GM18870 (cell line): ENCODE measurements at regions not wholly inside any gene's neighbourhood (a gene's known extent, or its start where the extent isn't known, plus 50 kb on each side); places are given as distances from the start of the nearest gene placed in this dataset.
"Not testable (repeated sequence)": the region's sequence is repeated elsewhere in the genome, so short reads cannot be mapped to it uniquely, and the experiment has no call there.

Experiments used
- ATAC-seq: cut with Tn5 transposase; IDR thresholded peaks from one replicate; pipeline ENCODE4 v1.9.1; 2021; ENCODE audit warnings: moderate library complexity; ENCODE audit not compliant: unreplicated experiment

DNA sequence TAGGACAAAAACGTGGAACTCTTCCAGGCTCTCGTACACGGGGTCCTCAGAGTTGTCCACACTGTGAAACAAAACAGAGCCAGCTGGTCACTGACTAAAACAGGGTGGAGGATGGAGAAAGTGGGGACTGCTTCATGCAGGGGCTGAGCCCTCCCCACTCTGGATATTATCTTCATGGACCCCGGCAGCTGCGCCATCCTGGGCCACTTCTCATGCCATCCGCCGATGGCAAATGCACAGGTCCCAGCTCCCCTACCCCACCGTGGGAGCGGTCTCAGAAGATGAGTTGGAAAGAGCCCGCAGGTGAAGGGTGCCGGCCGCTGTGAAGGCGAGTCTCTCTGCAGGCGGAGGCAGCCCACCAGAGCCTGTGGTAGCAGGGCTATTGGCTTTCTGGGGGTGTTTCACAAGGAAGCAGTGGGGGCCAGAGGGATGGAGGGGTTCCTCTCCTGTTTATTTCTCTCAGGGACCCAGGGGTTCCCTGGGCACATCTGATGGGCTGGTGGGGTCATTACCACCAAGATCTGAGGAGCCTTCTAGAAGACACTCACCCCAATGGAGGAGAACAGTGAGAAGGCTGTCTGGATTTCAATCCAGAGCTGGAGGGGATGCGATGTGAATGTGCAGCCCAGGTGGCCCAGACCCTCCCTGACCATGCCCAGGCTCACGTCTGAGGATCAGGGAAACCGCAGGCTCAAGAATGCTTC lies 177.3 kb downstream of the KLF13 start:
- no peak for ATAC-seq

DNA sequence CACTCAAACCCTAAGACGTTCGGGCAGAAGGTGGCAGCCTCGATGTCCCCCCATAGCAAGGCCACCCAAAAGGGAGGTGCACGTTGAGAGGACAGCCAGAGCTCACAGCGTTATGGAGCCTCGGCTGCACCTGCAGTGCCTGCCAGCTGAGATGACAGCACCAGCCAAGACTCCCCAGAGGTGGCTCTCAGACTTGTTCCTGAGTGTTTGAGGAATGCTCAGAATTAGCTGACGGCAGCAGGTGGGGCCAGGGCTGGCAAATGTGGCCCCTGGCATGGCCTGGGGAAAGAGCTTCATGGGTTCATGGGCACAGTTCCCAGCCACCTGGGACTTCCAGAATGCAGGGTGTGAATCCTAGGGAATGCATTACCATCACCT lies 177.8 kb downstream of the KLF13 start:
- no peak for ATAC-seq

DNA sequence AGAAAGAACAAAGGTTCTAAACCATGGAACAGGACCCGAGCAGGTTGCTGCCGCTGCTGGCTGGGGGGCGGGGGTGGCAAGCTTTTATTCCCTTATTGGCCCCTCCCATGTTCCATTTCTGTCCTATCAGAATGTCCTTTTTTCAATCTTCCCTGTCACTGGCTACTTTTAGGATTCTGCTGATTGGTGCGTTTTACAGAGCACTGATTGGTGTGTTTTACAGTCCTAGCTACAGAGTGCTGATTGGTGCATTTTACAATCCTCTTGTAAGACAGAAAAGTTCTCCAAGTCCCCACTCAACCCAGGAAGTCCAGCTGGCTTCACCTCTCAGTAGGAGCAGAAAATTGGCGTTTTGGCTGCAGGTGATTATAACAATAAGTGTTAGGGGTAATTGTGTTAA lies 180.9 kb downstream of the KLF13 start:
- not testable (repeated sequence) for ATAC-seq

DNA sequence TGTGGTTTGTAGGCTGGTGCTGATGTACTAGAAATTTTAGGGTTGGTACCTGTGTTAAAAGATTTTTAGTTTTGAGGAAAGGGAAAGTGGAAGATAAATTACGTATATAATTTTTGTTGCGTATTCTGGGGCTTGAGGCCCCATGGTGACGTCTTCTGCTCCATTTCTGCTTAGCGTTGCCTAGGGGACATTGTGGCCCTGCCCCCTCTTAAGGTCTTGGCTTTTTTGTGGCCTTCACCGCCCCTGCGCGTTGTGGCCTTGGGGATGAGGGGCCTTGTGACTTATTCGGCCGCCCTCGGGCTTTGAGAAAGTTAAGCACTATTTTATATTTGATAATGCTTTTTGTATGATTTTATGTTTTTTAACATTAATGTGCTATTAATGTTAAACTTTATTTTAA lies 182.0 kb downstream of the KLF13 start:
- no peak for ATAC-seq

DNA sequence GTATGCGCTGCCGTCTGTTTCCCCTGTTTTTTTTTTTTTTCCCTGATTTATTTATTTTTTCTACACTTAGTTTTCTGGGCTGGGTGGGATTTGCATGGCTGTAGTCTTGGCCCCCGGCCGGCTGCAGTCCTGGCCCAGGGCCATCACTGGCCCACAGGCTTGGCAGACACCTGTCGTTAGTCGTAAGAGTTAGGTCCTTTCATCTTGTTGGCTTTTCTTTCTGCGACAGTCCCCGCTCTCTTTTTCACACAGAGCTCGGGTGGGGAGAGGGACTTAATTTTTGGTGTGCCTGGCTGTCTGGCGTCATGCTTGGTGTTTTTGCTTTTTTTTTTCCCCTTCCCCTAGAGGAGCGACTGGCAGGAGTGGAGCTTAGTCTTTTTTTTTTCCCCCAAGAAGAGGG lies 183.4 kb downstream of the KLF13 start:
- no peak for ATAC-seq

DNA sequence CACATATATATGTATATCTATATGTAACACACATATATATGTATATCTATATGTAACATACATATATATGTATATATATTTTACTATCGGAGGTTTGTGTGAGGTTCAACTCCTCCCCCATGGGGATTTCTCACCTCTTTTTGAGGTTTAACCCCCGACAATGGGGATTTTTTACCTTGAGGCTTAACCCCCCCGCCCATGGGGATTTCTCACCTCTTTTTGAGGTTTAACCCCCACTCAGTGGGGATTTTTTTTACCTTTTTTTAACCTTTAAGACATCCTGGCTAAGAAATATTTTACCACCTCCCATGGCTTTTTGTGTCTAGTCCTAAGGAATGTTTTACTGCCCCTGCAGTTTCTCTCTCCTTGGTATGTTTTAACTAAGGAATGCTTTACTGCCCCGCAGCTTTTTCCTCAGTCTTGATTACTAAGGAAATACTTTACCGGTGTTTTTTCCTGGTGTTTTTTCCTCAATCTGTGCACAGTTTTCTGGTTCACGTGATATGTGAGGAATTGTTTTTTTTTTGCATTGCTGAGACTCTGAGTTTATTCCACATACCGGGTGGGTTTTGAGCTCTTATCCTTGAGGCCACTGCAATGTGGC lies 185.2 kb downstream of the KLF13 start:
- no peak for ATAC-seq

DNA sequence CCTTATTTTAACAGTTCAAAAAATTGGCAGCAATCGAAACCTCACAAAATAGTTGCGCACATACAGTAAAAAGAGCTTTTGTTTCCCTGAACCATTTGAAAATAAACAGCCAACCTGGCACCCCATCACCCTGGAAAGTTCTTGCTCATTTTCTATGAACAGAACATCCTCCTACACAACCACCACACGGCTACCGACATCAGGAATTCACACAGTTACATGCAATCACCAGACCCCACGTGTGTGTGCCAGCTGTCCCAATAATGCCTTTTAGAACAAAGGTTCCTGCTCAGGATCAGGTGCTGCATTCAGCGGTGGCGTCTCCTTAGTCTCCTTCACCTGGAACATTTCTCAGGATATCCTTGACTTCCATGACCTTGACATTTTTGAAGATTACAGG lies 186.5 kb downstream of the KLF13 start:
- no peak for ATAC-seq

DNA sequence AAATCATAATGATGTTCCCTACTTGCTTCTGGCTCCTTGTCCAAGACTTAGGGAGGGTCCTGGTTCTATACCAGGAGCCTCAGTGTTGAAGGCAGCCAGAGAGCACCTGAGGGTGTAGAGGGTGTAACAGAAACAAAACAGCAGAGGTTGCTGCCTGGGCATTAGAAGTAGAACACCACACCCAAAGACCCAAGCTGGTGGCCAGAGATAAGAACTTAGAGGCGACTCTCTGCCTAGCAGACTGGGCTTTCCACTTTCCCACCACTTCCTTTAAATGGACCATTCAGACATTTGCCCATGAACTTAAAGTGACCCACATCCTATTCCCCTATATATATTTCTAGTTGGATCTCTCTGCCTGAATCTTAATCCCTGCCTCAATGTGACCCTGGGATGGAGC lies 189.8 kb downstream of the KLF13 start:
- no peak for ATAC-seq

DNA sequence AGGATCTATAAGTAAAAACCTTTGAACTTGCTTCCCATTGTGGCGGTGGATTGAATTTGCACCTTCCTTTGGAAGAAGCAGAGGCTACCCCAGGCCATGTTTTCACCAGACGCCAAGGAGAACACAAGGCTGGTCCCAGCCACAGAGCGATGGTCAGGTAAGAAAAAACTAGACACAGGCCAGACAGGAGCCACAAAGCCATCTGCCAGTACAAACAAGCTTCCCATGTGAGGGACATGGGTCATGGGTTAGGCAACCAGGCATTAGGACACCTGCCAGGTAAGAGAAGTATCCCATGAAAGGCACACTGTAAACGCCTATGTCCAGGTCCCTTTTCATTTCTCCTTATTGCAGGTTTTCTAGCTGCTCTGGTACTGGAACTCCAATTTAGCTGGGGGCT lies 190.2 kb downstream of the KLF13 start:
- no peak for ATAC-seq

DNA sequence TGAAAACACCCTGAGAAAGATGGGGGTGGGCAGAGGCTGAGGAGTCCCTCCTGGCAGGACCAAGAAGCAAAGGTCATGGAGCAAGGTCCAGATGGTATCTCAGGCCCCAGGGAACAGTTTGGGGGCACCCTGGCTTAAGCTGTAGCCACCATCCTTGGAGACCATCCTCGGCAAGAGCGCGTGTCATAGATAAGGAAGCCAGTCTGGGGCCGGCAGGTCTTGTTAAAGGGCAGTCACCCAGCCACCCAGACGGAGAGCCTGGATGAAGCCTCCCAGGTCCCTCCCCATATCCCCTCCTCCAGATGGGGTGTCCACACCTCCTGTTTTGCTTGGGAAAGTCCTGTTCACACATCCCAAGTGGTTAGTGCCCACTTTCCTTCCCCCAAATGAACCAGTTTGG lies 191.1 kb downstream of the KLF13 start:
- no peak for ATAC-seq

DNA sequence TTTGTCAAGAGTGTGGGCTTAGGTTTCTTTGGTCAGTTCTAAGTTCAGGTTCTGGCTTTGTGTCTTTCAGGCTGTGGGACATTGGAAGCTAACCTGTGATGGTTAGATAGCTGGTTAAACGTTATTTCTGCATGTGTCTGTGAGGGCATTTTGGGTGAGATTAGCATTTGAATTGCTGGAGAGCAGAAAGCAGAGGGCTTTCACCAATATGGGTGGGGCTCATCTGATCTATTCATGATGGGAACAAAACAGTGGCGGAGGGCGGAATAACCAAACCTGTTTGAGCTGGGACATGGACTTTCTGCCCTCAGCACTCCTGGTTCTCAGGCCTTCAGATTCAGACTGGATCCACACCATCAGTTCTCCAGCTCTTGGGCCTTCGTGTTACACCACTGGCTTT lies 195.4 kb downstream of the KLF13 start:
- no peak for ATAC-seq

DNA sequence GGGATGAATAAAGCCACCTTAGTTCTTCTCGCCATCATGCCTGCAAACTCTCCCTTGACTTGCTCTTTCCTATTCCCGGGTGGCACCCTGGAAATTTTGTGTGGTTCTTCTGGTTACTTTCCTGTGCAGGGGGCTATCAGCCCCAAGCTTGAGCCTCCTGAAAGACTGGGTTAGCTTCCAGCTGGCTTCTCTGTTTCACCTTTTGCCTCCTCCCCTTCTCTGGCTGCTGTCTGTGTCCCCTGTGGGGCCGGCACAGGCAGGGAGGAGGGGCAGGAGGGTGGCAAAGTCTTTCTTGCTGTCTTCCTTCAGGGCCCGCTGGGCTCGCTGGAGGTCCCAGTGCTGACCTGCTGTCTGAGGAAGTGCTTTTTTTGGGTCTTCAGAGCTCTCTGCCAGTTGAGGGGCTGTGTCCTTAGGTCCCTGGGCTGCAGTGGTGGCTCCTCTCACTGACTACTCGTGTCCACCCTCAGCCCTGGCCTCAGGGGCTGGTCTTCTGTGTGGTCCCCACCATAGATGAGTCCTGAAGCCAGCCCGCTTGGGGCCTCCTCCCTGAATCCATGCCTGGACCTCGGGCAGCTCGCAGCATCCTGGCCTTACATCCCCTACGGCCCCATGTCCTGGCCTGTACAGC lies 196.5 kb downstream of the KLF13 start:
- no peak for ATAC-seq

DNA sequence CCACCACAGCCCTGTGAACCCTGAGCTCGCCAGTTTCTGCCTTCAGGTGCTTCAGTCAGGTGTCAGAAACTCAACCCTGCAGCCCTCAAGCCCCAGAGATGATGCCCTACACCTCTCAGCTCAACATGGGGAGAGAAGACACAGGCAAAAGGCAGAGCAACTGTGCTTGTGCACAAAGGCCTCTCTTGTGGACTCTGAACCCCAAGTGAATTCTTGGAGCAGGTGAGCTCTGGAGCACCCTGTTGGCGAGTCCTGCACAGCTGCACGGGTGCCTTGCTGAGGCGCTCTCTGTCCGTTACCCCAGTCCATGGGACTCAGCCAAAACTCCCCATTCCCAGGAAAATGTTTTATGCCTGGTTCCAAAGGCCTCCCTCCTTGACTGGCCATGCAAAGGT lies 197.0 kb downstream of the KLF13 start:
- ATAC-seq = no peak

DNA sequence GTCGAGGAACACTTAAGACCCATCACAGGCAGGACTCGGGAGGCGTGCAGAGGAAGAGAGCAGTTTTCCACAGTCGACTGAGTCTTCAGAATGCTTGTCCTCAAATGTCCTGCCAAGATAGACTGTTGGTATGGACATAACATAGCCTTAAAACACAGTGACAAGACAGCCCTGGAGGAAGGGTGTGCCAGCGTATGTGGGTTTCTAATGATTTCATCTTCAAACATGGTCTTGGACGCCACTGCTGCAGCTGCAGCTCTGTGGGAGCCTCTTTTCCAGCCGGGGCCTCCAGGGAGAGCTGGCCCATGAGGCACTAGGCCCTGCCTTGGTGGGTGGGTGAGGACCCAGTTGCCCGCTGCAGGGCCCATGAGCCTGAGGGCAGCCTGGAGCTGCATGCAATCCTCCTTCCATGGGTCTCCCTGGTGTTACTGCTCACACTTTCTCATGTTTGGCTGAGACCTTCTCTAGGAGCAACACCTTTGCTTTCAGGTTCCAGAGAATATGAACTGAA lies 198.6 kb downstream of the KLF13 start:
- no peak for ATAC-seq

DNA sequence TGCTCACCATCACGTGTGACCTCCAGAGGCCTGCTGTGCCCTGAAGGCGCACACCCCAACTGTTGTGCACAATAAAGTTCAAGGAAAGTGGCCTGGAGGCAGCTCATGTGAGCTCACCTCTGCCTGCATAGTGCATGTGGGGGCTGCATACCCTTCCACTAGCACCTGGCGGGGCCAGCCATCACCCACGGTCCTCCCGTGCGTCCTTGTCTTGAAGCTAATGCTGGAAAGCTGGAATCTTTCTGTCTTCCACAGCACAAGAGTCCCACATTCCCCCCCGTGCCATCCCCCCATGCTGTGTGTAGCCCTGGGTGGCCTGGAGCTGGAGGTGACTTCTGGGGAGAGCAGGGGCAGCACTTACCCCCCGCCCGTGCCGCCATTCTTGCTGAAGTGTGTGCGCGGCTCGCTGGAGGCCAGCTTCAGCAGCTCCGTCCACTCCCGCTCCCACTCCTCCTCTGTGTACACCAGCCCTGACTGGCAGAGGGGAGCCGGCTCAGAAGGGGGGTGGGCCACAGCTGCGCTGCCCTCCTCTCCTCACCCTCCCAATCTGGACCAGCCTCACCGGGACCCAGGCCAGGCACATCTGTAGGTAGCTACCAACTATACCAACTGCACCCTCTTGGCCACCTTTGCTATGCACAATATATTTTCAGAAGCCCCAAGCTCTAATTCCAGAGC lies 199.5 kb downstream of the KLF13 start:
- no peak for ATAC-seq

DNA sequence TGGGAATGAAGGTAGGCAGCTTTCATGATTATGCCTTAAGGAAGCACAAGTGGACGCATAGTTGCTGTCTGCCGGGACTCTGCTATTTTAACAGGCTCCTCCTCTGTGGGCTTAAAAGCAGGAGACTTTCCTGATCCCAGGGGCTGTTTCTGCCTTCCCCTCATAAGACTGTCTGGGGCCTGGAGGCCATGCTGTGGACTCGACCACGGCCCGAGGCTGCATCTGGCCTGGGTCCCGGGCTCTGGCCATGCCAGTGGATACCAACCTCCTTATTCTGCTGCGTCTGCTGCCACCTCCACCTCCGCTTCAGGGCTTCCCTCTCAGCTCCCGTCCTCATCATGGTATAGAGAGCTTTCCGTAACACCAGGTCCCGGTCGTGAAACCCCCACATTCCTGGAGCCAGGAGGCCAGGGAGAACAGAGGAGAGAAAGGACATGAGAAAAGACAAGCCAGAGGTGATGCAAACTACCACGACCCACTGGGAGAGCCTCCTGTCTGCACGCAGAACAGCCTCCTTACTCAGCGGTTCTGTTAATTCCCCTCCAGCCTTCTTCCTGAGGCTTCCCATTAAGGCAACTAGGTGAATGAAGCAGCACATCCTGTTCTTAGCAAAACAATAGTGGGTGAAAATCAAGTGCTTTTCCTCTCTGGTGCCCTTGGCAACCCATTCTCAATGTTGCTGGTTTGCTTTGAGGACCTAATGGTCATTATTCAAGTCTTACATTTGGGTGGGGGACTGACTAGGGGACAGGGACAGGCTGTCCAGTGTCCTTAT lies 200.5 kb downstream of the KLF13 start:
- ATAC-seq = no peak

DNA sequence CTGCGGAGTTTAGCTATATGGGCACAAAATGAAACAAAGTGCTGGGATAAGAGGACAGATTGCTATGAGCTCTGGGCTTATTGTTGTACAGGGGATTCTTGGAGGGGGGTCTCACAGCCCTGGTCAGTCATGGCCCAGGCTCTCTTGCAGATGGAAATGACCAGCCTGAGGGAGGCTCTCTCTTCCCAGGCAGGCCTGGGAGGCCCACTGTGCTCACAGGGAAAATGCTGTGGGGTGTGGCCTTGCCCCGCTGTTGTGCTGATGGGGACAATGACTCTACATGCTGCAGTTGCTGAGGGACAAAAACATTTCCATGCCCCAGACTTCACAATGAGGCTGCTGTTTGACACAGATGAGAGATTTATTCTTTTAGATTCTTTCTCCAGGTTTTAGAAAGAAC lies 202.2 kb downstream of the KLF13 start:
- ATAC-seq = no peak

DNA sequence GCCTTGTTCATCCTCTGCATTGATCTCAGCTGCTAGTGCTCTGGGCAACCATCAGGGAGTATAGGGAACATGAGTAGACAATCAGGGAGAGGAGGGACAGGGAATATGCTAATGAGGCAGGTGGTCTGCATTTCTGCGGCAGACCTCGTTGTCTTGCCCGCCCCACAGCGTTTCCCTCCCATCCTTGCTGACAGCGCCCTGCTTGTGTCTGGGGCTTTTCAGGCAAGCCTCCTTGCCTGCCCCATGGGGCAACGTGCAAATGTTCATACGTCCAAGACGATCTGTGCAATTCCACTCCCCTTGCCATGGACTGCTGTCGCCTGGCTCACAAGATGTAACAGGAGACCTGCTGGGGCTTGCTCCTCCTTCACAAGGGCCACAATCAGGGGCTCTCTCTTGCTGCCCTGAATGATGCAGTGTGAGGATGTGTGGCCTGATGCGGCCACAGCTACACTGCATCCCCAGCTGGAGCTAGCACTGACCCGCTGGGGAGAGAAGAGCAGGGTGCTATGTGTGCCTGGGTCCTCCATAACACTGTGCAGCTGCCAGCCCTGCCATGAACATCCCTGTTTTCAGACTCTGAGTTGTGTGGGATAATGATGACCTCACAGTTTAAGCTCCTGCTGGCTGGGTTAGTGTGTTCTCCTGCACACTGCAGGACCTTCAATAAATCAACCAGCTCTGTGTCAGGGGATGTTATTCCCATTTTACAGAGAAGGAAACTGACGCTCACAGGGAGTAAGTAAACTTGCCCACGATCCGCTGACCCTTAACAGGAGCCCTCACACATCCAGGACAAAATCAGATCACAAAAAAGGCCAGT lies 211.3 kb downstream of the KLF13 start:
- ATAC-seq = no peak

DNA sequence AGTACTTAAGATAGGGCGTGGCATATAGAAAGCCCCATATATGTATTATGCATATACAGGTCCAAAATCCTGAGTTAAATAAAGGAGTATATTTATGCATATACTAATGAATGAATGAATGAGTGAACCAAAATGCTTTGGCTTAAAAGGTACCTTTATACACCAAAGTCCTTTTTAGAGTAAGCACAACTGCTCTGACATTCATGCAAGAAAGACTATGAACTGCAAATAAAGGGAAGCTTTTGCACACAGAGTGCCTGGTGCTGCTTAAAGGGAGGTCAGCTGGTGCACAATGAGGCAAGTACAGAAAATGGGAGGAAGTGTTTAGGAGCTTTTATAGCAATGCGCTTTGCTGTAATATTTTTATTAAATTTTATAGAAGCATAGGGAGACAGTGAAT lies 214.0 kb downstream of the KLF13 start:
- ATAC-seq = no peak

DNA sequence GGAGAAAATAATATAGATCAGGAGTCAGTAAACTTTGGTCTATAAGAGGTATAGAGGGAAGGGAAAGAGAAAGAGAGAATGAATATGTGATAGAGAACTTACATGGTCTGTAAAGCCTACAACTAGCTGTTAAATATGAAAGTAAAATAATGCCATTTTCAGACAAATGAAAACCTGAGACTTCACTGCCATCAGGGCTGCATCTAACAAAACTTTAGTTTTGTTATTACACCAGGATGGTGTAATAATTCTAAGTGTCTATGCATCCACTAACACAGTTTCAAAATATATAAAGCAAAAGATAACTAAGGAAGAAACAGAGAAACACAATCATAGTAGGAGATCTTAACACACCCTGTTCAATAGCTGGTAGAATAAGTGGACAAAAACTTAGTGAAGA lies 217.7 kb downstream of the KLF13 start:
- no peak for ATAC-seq
